K562 (cell line): ENCODE measurements at regions not wholly inside any gene's neighbourhood (a gene's known extent, or its start where the extent isn't known, plus 50 kb on each side); places are given as distances from the start of the nearest gene placed in this dataset.
A peak's percentile ranks its signal among the peaks of the same experiment; 100 is the strongest.

Source experiments
- ATAC-seq: fragments of 200-7000 bp; cut with Tn5 transposase; 3 replicates; pipeline ENCODE4 v1.9.1; 2020; ENCODE audit warnings: moderate library complexity
- BruUV-seq: library from RNA; stranded (reverse); fragments of 400-500 nt; replicated peaks from 2 replicates; lab custom pipeline; 2021; lab: Mats Ljungman, UMichigan
- CTCF ChIA-PET: fragments of 300-600 bp; formaldehyde crosslinking; extraction: SDS; loops from one replicate; lab custom pipeline; 2021; ENCODE audit warnings: low intra/inter-chr PET ratio; lab: Yijun Ruan, JAX
- POLR2A ChIA-PET: fragments of 300-600, 350-650 bp; sonication (Branson Sonifier 250); formaldehyde crosslinking; extraction: SDS; loops from one replicate; lab custom pipeline; 2021; ENCODE audit warnings: antibody characterized with exemption, inconsistent platforms; lab: Yijun Ruan, JAX
- DNase-seq, 4 experiments: peaks; one replicate each; pipeline versions ENCODE4 v3.0.0 to v3.0.0-alpha.2; 2011 to 2018; ENCODE audit warnings: low spot score in 3 of 4, mixed read lengths in 3 of 4; ENCODE audit errors: extremely low read depth in 1 of 4
- FAIRE-seq: peaks from 2 replicates; lab custom pipeline; 2011; peaks lifted over from hg19 to GRCh38; lab: Jason Lieb, UNC
- H2AFZ ChIP-seq: 2 replicates; pipeline ENCODE4 v1.6.0; 2011; ENCODE audit warnings: low read depth, low read length, control low read depth, inconsistent platforms
- H3K27ac ChIP-seq: fragments of 200-600 bp; 3 replicates; pipeline ENCODE4 v1.8.0; 2011; ENCODE audit warnings: low read depth, mild to moderate bottlenecking, control low read depth, inconsistent platforms, low read length, moderate library complexity, mixed read lengths; ENCODE audit errors: extremely low read depth
- H3K27me3 ChIP-seq, 2 experiments: fragments of 300-600 bp in 1 of 2; 2 replicates in 1 of 2; 3 replicates in 1 of 2; pipeline versions ENCODE4 v1.6.0 to v1.8.0; 2011; ENCODE audit warnings: inconsistent platforms in 2 of 2, low read length in 2 of 2, mild to moderate bottlenecking in 1 of 2, mixed read lengths in 1 of 2, moderate library complexity in 1 of 2; ENCODE audit not compliant: control insufficient read depth in 2 of 2, insufficient read depth in 2 of 2
- H3K36me3 ChIP-seq: fragments of 300-600 bp; 3 replicates; pipeline ENCODE4 v1.8.0; 2011; ENCODE audit warnings: mild to moderate bottlenecking, low read length, inconsistent platforms; ENCODE audit not compliant: control insufficient read depth, insufficient read depth
- H3K4me1 ChIP-seq, 2 experiments: fragments of 200-600 bp in 1 of 2; replicated peaks in 1 of 2; 2 replicates in 1 of 2; 3 replicates in 1 of 2; pipeline versions ENCODE4 v1.5.1 to v1.8.0; 2011; ENCODE audit warnings: inconsistent platforms in 2 of 2, low read length in 2 of 2, mild to moderate bottlenecking in 1 of 2, mixed read lengths in 1 of 2, moderate library complexity in 1 of 2; ENCODE audit not compliant: control insufficient read depth in 2 of 2, insufficient read depth in 2 of 2
- H3K4me2 ChIP-seq: 2 replicates; pipeline ENCODE4 v1.6.1; 2011; ENCODE audit warnings: low read length, control low read depth, inconsistent platforms, mixed read lengths; ENCODE audit not compliant: insufficient read depth
- H3K4me3 ChIP-seq: fragments of 200-600 bp; sonication (generic), shearing (Covaris generic); 2 replicates; pipeline ENCODE4 v1.5.1; 2016; ENCODE audit warnings: control low read depth, inconsistent platforms
- H3K79me2 ChIP-seq: fragments of 200-600 bp; 3 replicates; pipeline ENCODE4 v1.8.0; 2011; ENCODE audit warnings: low read length, inconsistent platforms; ENCODE audit not compliant: control insufficient read depth, insufficient read depth
- H3K9ac ChIP-seq, 2 experiments: 2 replicates each; pipeline versions ENCODE4 v1.6.0 to v1.6.1; 2011; ENCODE audit warnings: low read depth in 2 of 2, low read length in 2 of 2, control low read depth in 1 of 2, inconsistent platforms in 1 of 2, mild to moderate bottlenecking in 1 of 2, mixed read lengths in 1 of 2; ENCODE audit not compliant: insufficient read depth in 1 of 2
- H3K9me1 ChIP-seq: one replicate; pipeline ENCODE4 v1.6.0; 2011; ENCODE audit warnings: inconsistent platforms, mild to moderate bottlenecking, low read length, moderate library complexity; ENCODE audit not compliant: control insufficient read depth, insufficient read depth
- H3K9me3 ChIP-seq: replicated peaks from 2 replicates; pipeline ENCODE4 v1.5.1; 2011; ENCODE audit warnings: low read depth, low read length, inconsistent platforms; ENCODE audit not compliant: control insufficient read depth, insufficient read depth
- H4K20me1 ChIP-seq: replicated peaks from 2 replicates; pipeline ENCODE4 v1.6.1; 2011; ENCODE audit warnings: low read length, inconsistent platforms, mixed read lengths; ENCODE audit not compliant: control insufficient read depth, insufficient read depth
- CBFA2T2 ChIP-seq: fragments of 450-650 bp; conservative IDR thresholded peaks from 2 replicates; pipeline ENCODE4 v1.6.1; 2017; ENCODE audit warnings: mild to moderate bottlenecking
- CEBPB ChIP-seq: fragments of 450-650 bp; IDR thresholded peaks from 2 replicates; pipeline ENCODE4 v1.6.1; 2016; ENCODE audit warnings: missing genetic modification characterization, missing compliant biosample characterization
- CEBPG ChIP-seq, 3 experiments: fragments of 200-800 bp in 1 of 3; sonication (Bioruptor generic) in 1 of 3; sonication (generic) in 1 of 3; formaldehyde crosslinking in 1 of 3; IDR thresholded peaks in 2 of 3; conservative IDR thresholded peaks in 1 of 3; 2 replicates each; pipeline versions ENCODE4 v1.6.1 to v1.8.0; 2016 to 2022; ENCODE audit warnings: missing compliant biosample characterization in 2 of 3, missing genetic modification characterization in 2 of 3, mild to moderate bottlenecking in 1 of 3, missing genetic modification reagents in 1 of 3
- MAZ ChIP-seq, 2 experiments: fragments of 450-650 bp in 1 of 2; sonication (generic) in 1 of 2; formaldehyde crosslinking; IDR thresholded peaks in 1 of 2; conservative IDR thresholded peaks in 1 of 2; 2 replicates each; pipeline versions ENCODE4 v1.4.0 to v1.5.0; 2020; ENCODE audit warnings: mild to moderate bottlenecking in 1 of 2, missing genetic modification reagents in 1 of 2
- MCM3 ChIP-seq: fragments of 450-650 bp; IDR thresholded peaks from 2 replicates; pipeline ENCODE4 v1.6.1; 2016
- NFE2L1 ChIP-seq: fragments of 450-650 bp; IDR thresholded peaks from 2 replicates; pipeline ENCODE4 v1.6.1; 2016; ENCODE audit warnings: missing genetic modification characterization, low read depth, mild to moderate bottlenecking, missing compliant biosample characterization, moderate library complexity, borderline replicate concordance
- PHF8 ChIP-seq: fragments of 200-600 bp; sonication (generic); IDR thresholded peaks from 2 replicates; pipeline ENCODE4 v1.6.1; 2012; ENCODE audit warnings: mixed run types, mild to moderate bottlenecking, inconsistent platforms, low read length, moderate library complexity, borderline replicate concordance
- ZC3H8 ChIP-seq: fragments of 450-650 bp; IDR thresholded peaks from 2 replicates; pipeline ENCODE4 v1.6.1; 2017
- ZKSCAN8 ChIP-seq: fragments of 200-800 bp; sonication (Bioruptor generic); IDR thresholded peaks from 2 replicates; pipeline ENCODE4 v1.6.1; 2016; ENCODE audit warnings: missing genetic modification characterization, missing compliant biosample characterization
- ZNF384 ChIP-seq: IDR thresholded peaks from 2 replicates; pipeline ENCODE4 v1.6.1; 2012; ENCODE audit warnings: low read depth, low read length, improper control_type of control experiment
- WGBS: fragments of 100-300 bp; shearing (Covaris generic); methylation state at CpG from one replicate; pipeline ENCODE4 v1.1.6; 2016; ENCODE audit warnings: low coverage, mixed read lengths; ENCODE audit not compliant: insufficient coverage; ENCODE audit errors: missing lambda C conversion rate; 5-methylcytosine and 5-hydroxymethylcytosine counted together
- in situ Hi-C: fragments of 300-500 bp; cut with MboI; formaldehyde crosslinking; loops from 4 replicates; pipeline ENCODE4 v1.15.0; 2018; ENCODE audit warnings: inconsistent platforms, mixed read lengths
- intact Hi-C: fragments of 100-400 bp; cut with micrococcal nuclease; formaldehyde crosslinking; loops from 2 replicates; pipeline ENCODE4 v1.14.2; 2022

DNA sequence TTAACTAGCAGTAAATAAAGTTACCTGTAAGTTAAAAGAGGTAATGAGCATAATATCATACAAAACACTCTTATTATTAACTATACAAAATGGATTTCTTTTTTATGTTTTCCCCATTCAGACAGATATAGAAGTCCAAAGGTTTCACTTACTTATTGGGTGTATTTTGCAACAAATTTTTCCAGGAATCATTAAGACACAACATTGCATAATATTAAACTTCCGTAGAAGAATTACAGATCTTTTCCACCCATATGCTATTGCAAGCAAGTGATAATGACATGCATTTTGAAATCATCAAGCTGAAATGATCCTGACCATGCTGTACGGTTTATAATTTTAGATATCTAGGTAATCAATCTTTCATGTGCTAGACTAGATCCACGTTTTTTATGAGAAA is 957.0 kb downstream of the NCAM2 start:
- no TSS peak for BruUV-seq
- Histone ChIP-seq H3K9ac (no peak overlapping the region), H4K20me1 (no peaks in the 10 kb centered on the region), H3K79me2 (no peaks in the 10 kb centered on the region), H3K9me1 (no peaks in the 10 kb centered on the region), H3K27ac (no peak overlapping the region), H3K27me3 (no peaks in the 10 kb centered on the region), H3K36me3 (no peaks in the 10 kb centered on the region), H3K4me3 (no peak overlapping the region), H3K4me1 (no peaks in the 10 kb centered on the region), H3K4me2 (no peak overlapping the region), H2AFZ (no peak overlapping the region), H3K9me3 (no peaks in the 10 kb centered on the region)
- ATAC-seq (no peak), FAIRE-seq (no peak), DNase-seq (no peak)
- POLR2A ChIA-PET, result no interaction called here
- in situ Hi-C loops (no loop called here), intact Hi-C loops (no loop called here)
- CTCF ChIA-PET, result no interaction called here
- 5% methylated on average over 3 of the region's 3 CpGs for WGBS
- TF ChIP-seq ZKSCAN8 (CRISPR knock-in tag), result no peak
- no peak for TF ChIP-seq ZC3H8
- no peak for TF ChIP-seq CEBPG (CRISPR knock-in tag; IDR thresholded peaks at IDR 0.05)
- 0 out of 4 replicates have a peak, but pooled peaks of 1 of the 2 experiments have one; percentile 28 for TF ChIP-seq CEBPG (tag; conservative IDR thresholded peaks at IDR 0.05 in 1 of 2, IDR thresholded peaks at IDR 0.05 in 1 of 2)
- TF ChIP-seq CEBPB (tag), result peak; percentile 70

GRCh38 chr21:21957490-21957889 is 959.3 kb downstream of the NCAM2 start:
- Histone ChIP-seq H3K36me3 (no peaks in the 10 kb centered on the region), H3K4me3 (no peak overlapping the region), H3K4me1 (no peaks in the 10 kb centered on the region), H3K27ac (no peak overlapping the region), H3K79me2 (no peaks in the 10 kb centered on the region), H3K4me2 (no peak overlapping the region), H3K9me3 (no peaks in the 10 kb centered on the region), H3K9me1 (no peaks in the 10 kb centered on the region), H3K9ac (no peak overlapping the region), H2AFZ (no peak overlapping the region), H3K27me3 (no peaks in the 10 kb centered on the region), H4K20me1 (no peaks in the 10 kb centered on the region)
- FAIRE-seq (no peak), ATAC-seq (no peak), DNase-seq (no peak)
- ChIA-PET POLR2A (no interaction called here), CTCF (no interaction called here)
- BruUV-seq, result no TSS peak
- in situ Hi-C loops, result no loop called here
- WGBS, result 6% methylated on average over 1 of the region's 1 CpG
- intact Hi-C loops, result no loop called here
- TF ChIP-seq MAZ (CRISPR knock-in tag; conservative IDR thresholded peaks at IDR 0.05 in 1 of 2, IDR thresholded peaks at IDR 0.05 in 1 of 2), result no peak
- TF ChIP-seq ZNF384, result no peak
- no peak for TF ChIP-seq NFE2L1 (tag)
- TF ChIP-seq CBFA2T2, result no peak
- no peak for TF ChIP-seq PHF8
- TF ChIP-seq MCM3, result no peak
